ENCODE measurements at regions not wholly inside any gene's neighbourhood (a gene's known extent, or its start where the extent isn't known, plus 50 kb on each side); places are given as distances from the start of the nearest gene placed in this dataset.

DNA sequence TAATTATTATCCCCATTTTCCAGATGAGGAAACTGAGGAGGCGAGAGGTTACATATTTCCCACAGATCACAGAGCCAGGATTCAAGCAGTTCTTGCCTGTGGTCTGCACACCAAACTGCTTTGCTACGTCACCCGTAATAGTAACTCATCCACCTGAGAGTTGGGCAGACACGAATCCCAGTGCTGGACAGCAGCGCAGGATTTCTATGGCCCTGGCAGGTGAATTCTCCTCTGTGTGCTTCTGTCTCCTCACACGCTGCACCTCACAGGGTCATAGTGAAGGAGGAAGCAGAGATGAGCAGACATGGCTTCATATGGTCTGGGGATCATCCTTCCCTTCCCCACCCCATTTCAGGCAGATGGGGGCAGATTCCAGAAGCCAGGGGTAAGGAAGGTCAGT, 127.0 kb upstream of the LRFN2 start:
- no peak overlapping the region for H3K9ac ChIP-seq (ENCODE audit: low read depth, low read length)
- H3K36me3 ChIP-seq (ENCODE audit: insufficient read depth, low read length) = no peaks in the 10 kb centered on the region
- no peaks in the 10 kb centered on the region for H3K9me3 ChIP-seq (ENCODE audit: control insufficient read depth, insufficient read depth, low read length)
- H3K4me1 ChIP-seq (ENCODE audit: insufficient read depth, low read length) = no peaks in the 10 kb centered on the region

DNA sequence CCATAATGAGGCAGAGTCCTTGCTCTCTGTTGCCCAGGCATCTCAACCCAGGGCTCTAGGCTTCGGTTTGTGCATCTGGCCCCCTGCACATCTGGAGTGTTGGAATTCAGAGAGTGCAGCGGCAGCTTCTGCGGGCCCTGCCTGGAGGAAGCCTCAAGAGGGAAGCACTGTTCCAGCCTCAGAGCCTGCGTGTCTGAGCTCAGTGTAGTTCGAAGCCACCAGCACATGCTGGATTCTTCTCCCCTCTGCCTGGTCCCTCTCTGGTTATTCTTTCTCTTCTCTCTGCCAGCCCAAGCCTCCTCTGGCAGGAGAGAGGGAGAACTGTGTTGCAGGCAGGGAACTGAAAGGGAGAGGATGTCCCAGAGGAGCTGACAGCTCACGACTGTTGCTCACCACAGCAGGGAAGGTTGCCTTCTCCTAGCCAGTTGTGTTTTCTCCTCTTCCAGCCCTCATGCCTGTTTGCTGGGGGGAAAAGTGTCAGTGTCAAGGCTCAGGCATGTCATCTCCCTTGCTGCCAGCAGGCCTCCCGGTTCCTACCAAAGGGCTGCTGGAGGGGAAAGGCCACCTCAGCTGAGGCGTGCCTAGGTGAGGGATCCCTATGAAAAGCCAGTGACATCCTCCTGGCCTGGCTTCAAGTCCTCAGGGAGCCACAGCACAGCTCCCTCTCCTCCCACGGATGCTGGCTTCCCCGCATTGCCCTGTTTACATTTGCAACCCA, 126.0 kb upstream of the LRFN2 start:
- no peaks in the 10 kb centered on the region for H3K9me3 ChIP-seq (ENCODE audit: control insufficient read depth, insufficient read depth, low read length)
- H3K36me3 ChIP-seq (ENCODE audit: insufficient read depth, low read length) = no peaks in the 10 kb centered on the region
- H3K9ac ChIP-seq (ENCODE audit: low read depth, low read length) = no peak overlapping the region
- H3K4me1 ChIP-seq (ENCODE audit: insufficient read depth, low read length) = no peaks in the 10 kb centered on the region

DNA sequence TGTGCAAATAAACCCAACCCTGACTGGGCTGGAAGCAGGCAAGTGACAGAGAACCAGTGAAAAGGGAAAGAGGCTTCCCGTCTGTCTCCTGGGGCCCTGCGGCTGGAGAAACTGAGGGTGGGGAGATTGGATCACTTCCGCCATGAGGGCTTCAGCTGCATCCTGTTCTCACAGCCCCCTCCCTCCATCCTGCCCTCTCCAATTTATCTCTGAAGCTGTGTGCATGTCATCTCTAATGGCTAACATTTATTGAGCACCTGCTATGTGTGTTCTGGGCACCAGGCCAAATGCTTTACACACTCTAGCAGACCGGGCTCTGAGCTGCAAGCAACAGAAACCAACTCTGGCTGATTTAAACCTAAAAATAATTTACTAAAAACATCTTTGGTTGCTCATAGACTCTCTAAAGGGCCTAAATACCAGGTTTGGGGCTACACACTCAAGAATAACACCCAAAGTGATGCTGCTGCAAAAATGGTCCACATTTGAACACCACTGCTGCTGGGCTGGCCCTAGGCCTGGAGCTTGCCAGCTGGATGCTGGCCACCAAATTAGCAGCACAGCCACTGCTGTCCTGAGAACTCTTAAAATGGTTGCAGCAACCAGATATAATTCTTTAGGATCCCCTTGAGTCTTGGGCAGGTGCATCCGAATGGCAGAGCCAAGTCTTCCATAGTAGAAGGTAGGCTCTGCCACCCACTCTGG, 123.6 kb upstream of the LRFN2 start:
- Histone ChIP-seq H3K9ac (ENCODE audit: low read depth, low read length) (no peak overlapping the region), H3K36me3 (ENCODE audit: insufficient read depth, low read length) (no peaks in the 10 kb centered on the region; the same call in 1 of the 2 replicates), H3K9me3 (ENCODE audit: control insufficient read depth, insufficient read depth, low read length) (no peaks in the 10 kb centered on the region), H3K4me1 (ENCODE audit: insufficient read depth, low read length) (peaks cover 7% of the 10 kb centered on the region; the same call in 1 of the 2 replicates)

DNA sequence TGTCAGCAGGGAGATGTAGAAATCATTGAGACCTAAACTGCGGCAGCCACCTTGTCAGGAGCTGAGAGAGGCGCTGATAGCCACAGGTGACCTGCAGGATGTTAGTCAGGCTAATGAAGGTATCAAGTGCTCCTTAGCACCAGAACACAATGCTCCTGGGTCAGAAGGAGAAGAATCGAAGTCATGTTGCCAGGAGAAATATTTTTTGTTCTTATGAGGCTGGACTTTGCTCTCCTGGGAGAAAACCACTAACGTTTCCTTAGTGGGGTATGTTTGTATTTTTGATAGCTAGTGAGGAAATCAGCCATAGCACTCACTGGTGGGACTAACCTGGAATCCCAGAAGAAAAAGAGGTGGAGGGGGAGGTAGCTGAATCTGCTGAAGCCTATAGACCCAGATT, 120.9 kb upstream of the LRFN2 start:
- Histone ChIP-seq H3K4me1 (ENCODE audit: insufficient read depth, low read length) (peaks cover 13% of the 10 kb centered on the region; the same call in 1 of the 2 replicates), H3K36me3 (ENCODE audit: insufficient read depth, low read length) (no peaks in the 10 kb centered on the region; the same call in 1 of the 2 replicates), H3K9ac (ENCODE audit: low read depth, low read length) (no peak overlapping the region), H3K9me3 (ENCODE audit: control insufficient read depth, insufficient read depth, low read length) (no peaks in the 10 kb centered on the region)

DNA sequence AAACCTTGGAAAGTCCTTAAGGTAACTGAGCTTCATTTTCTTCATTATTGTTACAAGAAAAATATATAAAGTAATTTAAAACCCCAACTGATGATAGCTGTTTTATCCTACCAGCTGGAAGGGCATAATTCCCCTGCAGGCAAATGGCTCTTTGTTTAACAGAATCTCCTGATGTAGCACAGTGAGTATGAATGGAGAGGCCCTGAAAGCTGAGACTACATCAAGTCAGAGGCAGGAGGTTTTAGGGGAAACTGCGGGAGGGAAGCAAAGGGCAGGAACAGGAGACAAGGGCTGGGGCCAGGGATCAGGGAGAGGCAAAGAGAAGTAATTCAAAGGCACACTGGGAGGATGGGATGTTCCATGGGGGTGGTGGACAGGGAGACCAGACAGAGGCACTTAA, 119.0 kb upstream of the LRFN2 start:
- Histone ChIP-seq H3K9me3 (ENCODE audit: control insufficient read depth, insufficient read depth, low read length) (no peaks in the 10 kb centered on the region), H3K4me1 (ENCODE audit: insufficient read depth, low read length) (peaks cover 13% of the 10 kb centered on the region; the same call in 1 of the 2 replicates), H3K9ac (ENCODE audit: low read depth, low read length) (no peak overlapping the region), H3K36me3 (ENCODE audit: insufficient read depth, low read length) (no peaks in the 10 kb centered on the region; the same call in 1 of the 2 replicates)

DNA sequence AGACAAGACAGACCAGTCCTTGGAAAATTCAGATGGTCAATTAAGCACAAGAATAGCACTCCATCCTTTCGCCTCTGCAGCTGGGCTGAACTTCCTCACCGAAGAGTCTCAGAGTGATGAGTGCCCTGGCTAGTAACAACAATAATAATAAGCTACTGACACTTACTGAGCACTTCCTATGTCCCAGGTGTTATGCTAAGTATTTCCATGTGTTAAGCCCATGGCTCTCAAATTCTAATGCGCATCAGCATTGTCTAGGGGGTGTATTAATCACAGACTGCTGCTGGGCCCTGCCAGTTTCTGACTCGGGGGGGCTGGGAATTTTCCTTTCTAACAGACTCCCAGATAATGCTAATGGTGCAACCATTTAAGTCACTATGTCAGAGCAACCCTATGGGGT, 118.2 kb upstream of the LRFN2 start:
- Histone ChIP-seq H3K36me3 (ENCODE audit: insufficient read depth, low read length) (no peaks in the 10 kb centered on the region; the same call in 1 of the 2 replicates), H3K9ac (ENCODE audit: low read depth, low read length) (no peak overlapping the region), H3K9me3 (ENCODE audit: control insufficient read depth, insufficient read depth, low read length) (no peaks in the 10 kb centered on the region), H3K4me1 (ENCODE audit: insufficient read depth, low read length) (peaks cover 13% of the 10 kb centered on the region; the same call in 1 of the 2 replicates)

DNA sequence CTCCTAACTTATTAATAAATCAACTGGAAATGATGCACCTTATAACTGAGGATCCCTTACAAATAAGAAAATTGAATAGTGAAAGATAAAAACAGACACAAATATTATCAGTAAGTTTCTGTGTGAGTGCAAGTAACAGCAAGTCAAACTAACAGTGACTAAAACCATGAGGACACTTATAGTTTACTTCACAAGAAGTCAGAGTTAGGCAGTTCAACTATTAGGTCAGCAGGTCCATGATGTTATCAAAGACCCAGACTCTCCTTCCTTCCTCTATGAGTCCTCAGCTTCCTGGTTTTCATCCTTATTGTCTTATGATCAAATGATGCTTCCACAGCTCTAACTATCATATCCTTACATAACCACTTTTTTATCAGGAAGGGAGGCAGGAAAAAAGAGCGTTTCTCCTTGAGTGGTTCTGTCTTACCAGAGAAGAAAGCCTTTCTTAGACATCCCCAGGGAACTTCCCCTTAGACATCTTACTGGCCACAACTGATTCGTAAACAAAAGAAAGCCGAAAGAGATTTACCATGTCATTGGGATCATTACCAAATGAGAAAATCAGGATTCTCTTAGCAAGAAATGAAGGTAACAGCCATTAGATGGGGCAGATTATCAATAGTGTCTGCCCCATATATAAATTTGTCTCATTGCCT, 114.3 kb upstream of the LRFN2 start:
- H3K9me3 ChIP-seq (ENCODE audit: control insufficient read depth, insufficient read depth, low read length) = no peaks in the 10 kb centered on the region
- no peaks in the 10 kb centered on the region; the same call in 1 of the 2 replicates for H3K36me3 ChIP-seq (ENCODE audit: insufficient read depth, low read length)
- peaks cover 20% of the 10 kb centered on the region; the same call in 1 of the 2 replicates for H3K4me1 ChIP-seq (ENCODE audit: insufficient read depth, low read length)
- H3K9ac ChIP-seq (ENCODE audit: low read depth, low read length) = no peak overlapping the region

DNA sequence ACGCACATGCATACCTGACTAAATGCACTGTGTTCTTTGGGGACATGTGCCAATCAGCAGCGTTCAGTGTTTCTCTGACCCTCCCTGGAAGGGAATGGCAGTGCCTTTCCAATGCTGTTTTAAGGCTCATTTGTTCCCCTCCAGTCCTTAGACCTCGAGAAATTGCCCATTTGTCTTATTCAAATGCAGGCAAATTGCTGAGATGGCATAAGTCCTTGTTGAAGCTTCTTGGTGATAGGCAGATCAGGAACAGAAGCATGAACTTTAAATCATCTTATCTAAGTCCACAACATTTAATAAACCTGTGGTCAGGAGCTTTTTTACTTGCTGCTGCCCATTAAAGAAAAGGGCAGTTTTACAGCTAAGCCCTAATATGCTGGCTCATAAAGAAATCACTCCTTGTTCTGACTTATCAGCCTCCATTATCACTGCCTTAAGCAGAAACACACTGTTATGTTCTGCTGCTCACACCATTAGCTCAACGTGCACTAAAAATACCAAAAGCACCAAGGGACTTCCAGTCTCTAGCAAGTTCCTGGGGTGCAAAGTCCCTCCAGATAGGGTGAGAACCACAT, 112.9 kb upstream of the LRFN2 start:
- Histone ChIP-seq H3K9ac (ENCODE audit: low read depth, low read length) (no peak overlapping the region), H3K4me1 (ENCODE audit: insufficient read depth, low read length) (peaks cover 6% of the 10 kb centered on the region; the same call in 1 of the 2 replicates)

DNA sequence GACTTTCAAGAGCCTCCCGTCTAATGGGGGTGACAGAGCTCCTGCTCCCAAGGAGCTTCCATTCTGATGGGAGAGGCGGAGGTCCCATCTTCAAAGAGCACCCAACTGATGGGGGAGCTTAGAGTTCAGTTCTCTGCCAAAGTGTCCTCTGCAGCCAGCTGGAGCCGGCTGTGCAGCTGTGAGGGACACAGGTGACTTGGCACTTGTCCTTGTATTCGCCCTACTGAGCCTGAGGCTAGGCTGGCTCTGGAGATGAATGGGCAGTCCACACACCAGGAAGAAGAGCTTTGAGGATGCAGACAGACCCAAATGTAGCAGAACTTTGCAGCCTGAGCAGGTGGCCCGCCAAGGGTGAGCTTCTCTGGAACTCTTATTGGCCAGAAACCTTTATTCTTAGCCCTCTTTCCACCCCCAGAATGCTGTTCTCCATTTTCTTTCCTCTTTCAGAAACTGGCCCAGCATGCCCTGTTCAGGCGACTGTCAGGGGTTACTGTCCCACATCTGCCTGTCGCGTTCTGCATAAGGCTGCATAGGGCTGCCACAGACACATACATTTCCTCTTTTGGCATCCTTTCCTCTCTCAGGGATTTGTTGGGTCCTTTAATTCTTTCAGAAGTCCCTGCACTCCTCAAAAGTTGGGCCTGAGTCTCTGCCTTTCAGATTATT, 108.7 kb upstream of the LRFN2 start:
- no peak overlapping the region for H3K9ac ChIP-seq (ENCODE audit: low read depth, low read length)
- H3K4me1 ChIP-seq (ENCODE audit: insufficient read depth, low read length) = peaks cover 6% of the 10 kb centered on the region; the same call in 1 of the 2 replicates
- H3K9me3 ChIP-seq (ENCODE audit: control insufficient read depth, insufficient read depth, low read length) = no peaks in the 10 kb centered on the region
- H3K36me3 ChIP-seq (ENCODE audit: insufficient read depth, low read length) = no peaks in the 10 kb centered on the region

More for the DNA sequence above, 112.9 kb upstream of the LRFN2 start:
- no peaks in the 10 kb centered on the region for H3K36me3 ChIP-seq (ENCODE audit: insufficient read depth, low read length)
- no peaks in the 10 kb centered on the region for H3K9me3 ChIP-seq (ENCODE audit: control insufficient read depth, insufficient read depth, low read length)

DNA sequence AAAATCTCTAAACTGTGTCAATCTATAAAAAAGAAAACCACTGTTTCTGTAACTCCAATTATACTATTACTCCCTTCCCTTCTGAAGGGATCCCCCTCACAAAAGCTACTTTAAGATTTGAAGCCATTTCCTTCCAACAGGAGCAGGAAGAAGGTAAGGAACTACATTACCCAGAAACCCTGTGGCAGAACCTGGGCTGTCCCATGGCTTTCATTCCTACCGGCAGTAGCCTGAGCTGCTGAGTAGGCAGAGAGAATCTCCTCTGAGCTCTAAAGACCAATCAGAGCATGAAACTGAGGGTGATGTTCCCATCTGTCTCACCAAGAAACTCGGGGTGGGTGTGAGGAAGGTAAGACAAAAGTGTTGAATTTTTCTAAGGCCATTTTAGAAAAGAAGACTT, 108.0 kb upstream of the LRFN2 start:
- peaks cover 6% of the 10 kb centered on the region; the same call in 1 of the 2 replicates for H3K4me1 ChIP-seq (ENCODE audit: insufficient read depth, low read length)
- H3K36me3 ChIP-seq (ENCODE audit: insufficient read depth, low read length) = no peaks in the 10 kb centered on the region
- no peaks in the 10 kb centered on the region for H3K9me3 ChIP-seq (ENCODE audit: control insufficient read depth, insufficient read depth, low read length)
- H3K9ac ChIP-seq (ENCODE audit: low read depth, low read length) = no peak overlapping the region

DNA sequence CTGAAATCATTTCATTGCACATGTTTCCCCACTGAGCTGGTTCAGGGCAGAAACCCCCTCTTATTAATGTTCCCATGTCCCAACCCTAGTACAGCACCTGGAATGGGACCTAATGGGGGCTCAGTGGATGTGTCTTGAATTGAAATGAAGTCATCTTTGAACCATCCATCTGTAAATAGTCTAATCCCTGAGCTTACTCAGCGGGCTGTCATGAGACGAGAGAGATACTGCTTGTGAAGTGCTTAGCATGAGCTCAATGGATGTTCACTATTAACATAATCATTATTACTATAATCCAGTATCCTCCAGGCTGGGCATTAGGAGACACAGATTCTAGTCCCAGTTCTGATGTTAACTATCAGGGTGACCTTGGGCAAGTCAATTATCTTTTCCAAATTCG, 106.6 kb upstream of the LRFN2 start:
- Histone ChIP-seq H3K36me3 (ENCODE audit: insufficient read depth, low read length) (no peaks in the 10 kb centered on the region), H3K9ac (ENCODE audit: low read depth, low read length) (no peak overlapping the region), H3K9me3 (ENCODE audit: control insufficient read depth, insufficient read depth, low read length) (no peaks in the 10 kb centered on the region), H3K4me1 (ENCODE audit: insufficient read depth, low read length) (no peaks in the 10 kb centered on the region)

DNA sequence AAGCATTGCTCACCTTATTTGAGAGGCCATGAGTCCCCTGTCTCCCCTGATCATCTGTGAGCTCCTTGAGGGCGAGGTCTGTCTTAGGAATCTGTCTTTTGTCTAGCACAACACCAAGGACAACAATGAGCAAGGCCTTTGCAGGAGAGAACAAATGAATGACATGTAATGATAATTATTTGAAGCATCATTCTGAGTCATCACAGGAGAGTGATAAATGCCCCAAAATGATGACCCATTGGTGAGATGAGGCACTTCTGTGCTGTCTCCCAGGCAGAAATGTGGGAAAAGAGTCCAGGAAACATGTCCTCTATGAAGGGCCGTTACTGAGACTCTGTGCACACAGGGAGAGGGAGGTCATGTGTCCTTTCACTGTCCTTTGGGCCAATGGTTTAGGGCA, 105.2 kb upstream of the LRFN2 start:
- H3K9me3 ChIP-seq (ENCODE audit: control insufficient read depth, insufficient read depth, low read length) = no peaks in the 10 kb centered on the region
- no peaks in the 10 kb centered on the region for H3K4me1 ChIP-seq (ENCODE audit: insufficient read depth, low read length)
- H3K9ac ChIP-seq (ENCODE audit: low read depth, low read length) = no peak overlapping the region
- H3K36me3 ChIP-seq (ENCODE audit: insufficient read depth, low read length) = no peaks in the 10 kb centered on the region

DNA sequence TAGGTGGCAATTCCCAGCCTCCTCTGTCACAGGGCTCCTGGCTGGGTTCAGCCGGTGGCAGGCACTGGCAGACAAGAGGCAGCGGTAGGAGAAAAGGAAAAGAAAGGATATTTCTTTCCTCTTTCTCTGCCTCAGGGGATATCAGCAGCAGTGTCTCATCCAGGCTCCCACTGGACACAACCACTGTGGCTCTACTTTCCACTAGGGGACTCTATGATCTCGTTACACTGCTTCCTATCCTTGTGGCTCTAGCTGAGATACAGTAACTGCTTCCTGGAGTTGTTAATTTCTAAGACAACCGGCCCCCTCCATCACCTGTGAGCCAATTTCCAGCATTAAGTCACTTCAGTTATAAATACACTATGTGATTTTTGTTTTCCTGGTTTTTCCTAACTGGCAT, 102.0 kb upstream of the LRFN2 start:
- H3K9ac ChIP-seq (ENCODE audit: low read depth, low read length) = no peak overlapping the region
- H3K9me3 ChIP-seq (ENCODE audit: control insufficient read depth, insufficient read depth, low read length) = no peaks in the 10 kb centered on the region
- H3K4me1 ChIP-seq (ENCODE audit: insufficient read depth, low read length) = no peaks in the 10 kb centered on the region
- no peaks in the 10 kb centered on the region for H3K36me3 ChIP-seq (ENCODE audit: insufficient read depth, low read length)

DNA sequence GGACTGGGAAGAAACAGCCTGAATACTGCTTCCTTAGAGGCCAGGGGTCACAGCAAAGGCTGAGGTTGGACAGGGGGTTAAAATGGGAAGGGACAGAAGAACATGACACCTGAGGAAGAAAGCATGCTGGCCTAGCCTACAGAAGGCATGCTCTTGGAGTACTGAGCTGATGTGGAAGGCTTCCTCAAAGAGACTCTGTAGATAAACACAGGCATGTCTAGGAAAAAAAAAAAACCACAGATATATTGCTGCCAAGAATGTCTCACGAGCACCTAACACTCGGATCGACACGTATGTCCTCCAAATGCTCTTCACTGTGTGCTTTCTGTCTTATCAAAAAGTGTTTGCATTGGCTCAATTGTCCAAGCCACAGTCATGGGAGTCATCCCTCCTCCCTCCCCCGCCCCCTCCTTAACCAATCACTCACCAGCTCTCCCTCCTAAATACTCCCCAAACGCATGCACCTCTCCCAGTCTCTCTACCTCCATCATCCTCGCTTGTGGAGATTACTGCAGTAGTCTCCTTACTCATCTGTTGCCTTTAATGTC, 101.1 kb upstream of the LRFN2 start:
- no peaks in the 10 kb centered on the region for H3K36me3 ChIP-seq (ENCODE audit: insufficient read depth, low read length)
- no peaks in the 10 kb centered on the region for H3K4me1 ChIP-seq (ENCODE audit: insufficient read depth, low read length)
- no peaks in the 10 kb centered on the region for H3K9me3 ChIP-seq (ENCODE audit: control insufficient read depth, insufficient read depth, low read length)
- no peak overlapping the region for H3K9ac ChIP-seq (ENCODE audit: low read depth, low read length)
